Hepatocyte (in vitro differentiated cells): ENCODE measurements at regions not wholly inside any gene's neighbourhood (a gene's known extent, or its start where the extent isn't known, plus 50 kb on each side); places are given as distances from the start of the nearest gene placed in this dataset.
A peak's percentile ranks its signal among the peaks of the same experiment; 100 is the strongest.

Experiments used
- DNase-seq: peaks from one replicate; pipeline ENCODE4 v3.0.0-alpha.2; 2016; ENCODE audit warnings: low spot score
- H2AFZ ChIP-seq: fragments of 200-600 bp; sonication (generic); 2 replicates; pipeline ENCODE4 v1.6.0; 2016; ENCODE audit warnings: antibody characterized with exemption, mild to moderate bottlenecking
- H3K27ac ChIP-seq: fragments of 200-600 bp; sonication (generic); 2 replicates; pipeline ENCODE4 v1.5.1; 2016; ENCODE audit warnings: mild to moderate bottlenecking
- H3K27me3 ChIP-seq: fragments of 200-600 bp; sonication (generic); 2 replicates; pipeline ENCODE4 v1.6.1; 2016
- H3K36me3 ChIP-seq: fragments of 200-600 bp; sonication (generic); replicated peaks from 2 replicates; pipeline ENCODE4 v1.5.1; 2016; ENCODE audit warnings: low read depth; ENCODE audit not compliant: insufficient read depth
- H3K4me1 ChIP-seq: fragments of 200-600 bp; sonication (generic); 2 replicates; pipeline ENCODE4 v1.5.1; 2016; ENCODE audit warnings: mild to moderate bottlenecking, moderate library complexity; ENCODE audit not compliant: insufficient read depth
- H3K4me2 ChIP-seq: fragments of 200-600 bp; sonication (generic); 2 replicates; pipeline ENCODE4 v1.6.0; 2016
- H3K4me3 ChIP-seq: fragments of 200-600 bp; sonication (generic); 2 replicates; pipeline ENCODE4 v1.5.1; 2016; ENCODE audit warnings: mild to moderate bottlenecking
- H3K79me2 ChIP-seq: fragments of 200-600 bp; sonication (generic); 2 replicates; pipeline ENCODE4 v1.6.0; 2017; ENCODE audit warnings: mild to moderate bottlenecking
- H3K9me2 ChIP-seq: fragments of 200-600 bp; sonication (generic); replicated peaks from 2 replicates; pipeline ENCODE4 v1.6.0; 2017; ENCODE audit warnings: mild to moderate bottlenecking; ENCODE audit not compliant: insufficient read depth
- H3K9me3 ChIP-seq: fragments of 200-600 bp; sonication (generic); 2 replicates; pipeline ENCODE4 v1.5.1; 2016; ENCODE audit warnings: low read depth, mild to moderate bottlenecking
- H4K20me1 ChIP-seq: fragments of 200-600 bp; sonication (generic); 2 replicates; pipeline ENCODE4 v1.6.0; 2016; ENCODE audit warnings: mild to moderate bottlenecking; ENCODE audit not compliant: insufficient read depth, poor library complexity, severe bottlenecking
- EZH2 ChIP-seq: fragments of 200-600 bp; sonication (generic); IDR thresholded peaks from 2 replicates; pipeline ENCODE4 v1.6.1; 2016; ENCODE audit warnings: antibody characterized with exemption, mild to moderate bottlenecking, borderline replicate concordance
- EZH2phosphoT487 ChIP-seq: fragments of 200-600 bp; sonication (generic); IDR thresholded peaks from one replicate; pipeline ENCODE4 v1.6.1; 2018; ENCODE audit warnings: antibody characterized with exemption, mild to moderate bottlenecking, low read depth, moderate library complexity; ENCODE audit not compliant: unreplicated experiment, severe bottlenecking
- WGBS: methylation state at CpG from one replicate; pipeline ENCODE4 v1.1.6; 2016; ENCODE audit warnings: low lambda C conversion rate; ENCODE audit errors: missing lambda C conversion rate; 5-methylcytosine and 5-hydroxymethylcytosine counted together
- TF ChIP-seq, protein P1 (sequence below): fragments of 200-600 bp; sonication (generic); IDR thresholded peaks from 2 replicates; pipeline ENCODE4 v1.5.1; 2016; ENCODE audit warnings: antibody characterized with exemption, mild to moderate bottlenecking; ENCODE audit not compliant: poor library complexity

DNA sequence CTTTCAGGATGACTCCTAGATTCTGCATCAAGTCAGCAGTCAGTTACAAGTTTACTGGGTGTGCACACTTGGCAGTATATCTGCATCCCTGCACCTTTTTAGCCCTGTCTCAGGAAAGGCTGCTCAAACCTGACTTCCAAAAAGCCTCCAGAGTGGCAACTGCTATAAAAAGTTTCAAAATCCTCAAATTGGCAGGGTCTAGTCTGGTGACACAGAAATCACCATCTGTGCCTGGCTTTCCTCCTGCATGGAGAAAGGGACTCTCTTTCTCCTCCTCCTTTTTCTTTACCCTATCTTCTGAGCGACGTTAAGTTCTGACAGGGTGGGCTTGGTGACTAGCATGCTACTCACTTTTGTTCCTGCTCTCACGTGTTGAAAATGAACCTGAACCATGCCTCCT, 679.5 kb downstream of the C12orf50 start:
- Histone ChIP-seq H3K79me2 (no peaks in the 10 kb centered on the region), H3K4me1 (no peaks in the 10 kb centered on the region), H3K4me2 (no peak overlapping the region), H3K9me3 (no peaks in the 10 kb centered on the region), H4K20me1 (no peaks in the 10 kb centered on the region), H2AFZ (no peak overlapping the region), H3K36me3 (no peaks in the 10 kb centered on the region), H3K9me2 (no peaks in the 10 kb centered on the region), H3K27ac (no peak overlapping the region), H3K27me3 (no peaks in the 10 kb centered on the region), H3K4me3 (no peak overlapping the region)
- TF ChIP-seq, protein P1, sequence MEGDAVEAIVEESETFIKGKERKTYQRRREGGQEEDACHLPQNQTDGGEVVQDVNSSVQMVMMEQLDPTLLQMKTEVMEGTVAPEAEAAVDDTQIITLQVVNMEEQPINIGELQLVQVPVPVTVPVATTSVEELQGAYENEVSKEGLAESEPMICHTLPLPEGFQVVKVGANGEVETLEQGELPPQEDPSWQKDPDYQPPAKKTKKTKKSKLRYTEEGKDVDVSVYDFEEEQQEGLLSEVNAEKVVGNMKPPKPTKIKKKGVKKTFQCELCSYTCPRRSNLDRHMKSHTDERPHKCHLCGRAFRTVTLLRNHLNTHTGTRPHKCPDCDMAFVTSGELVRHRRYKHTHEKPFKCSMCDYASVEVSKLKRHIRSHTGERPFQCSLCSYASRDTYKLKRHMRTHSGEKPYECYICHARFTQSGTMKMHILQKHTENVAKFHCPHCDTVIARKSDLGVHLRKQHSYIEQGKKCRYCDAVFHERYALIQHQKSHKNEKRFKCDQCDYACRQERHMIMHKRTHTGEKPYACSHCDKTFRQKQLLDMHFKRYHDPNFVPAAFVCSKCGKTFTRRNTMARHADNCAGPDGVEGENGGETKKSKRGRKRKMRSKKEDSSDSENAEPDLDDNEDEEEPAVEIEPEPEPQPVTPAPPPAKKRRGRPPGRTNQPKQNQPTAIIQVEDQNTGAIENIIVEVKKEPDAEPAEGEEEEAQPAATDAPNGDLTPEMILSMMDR = no peak
- TF ChIP-seq EZH2 = no peak
- TF ChIP-seq EZH2phosphoT487 = no peak
- WGBS = 90% methylated on average over 3 of the region's 3 CpGs
- no peak for DNase-seq

DNA sequence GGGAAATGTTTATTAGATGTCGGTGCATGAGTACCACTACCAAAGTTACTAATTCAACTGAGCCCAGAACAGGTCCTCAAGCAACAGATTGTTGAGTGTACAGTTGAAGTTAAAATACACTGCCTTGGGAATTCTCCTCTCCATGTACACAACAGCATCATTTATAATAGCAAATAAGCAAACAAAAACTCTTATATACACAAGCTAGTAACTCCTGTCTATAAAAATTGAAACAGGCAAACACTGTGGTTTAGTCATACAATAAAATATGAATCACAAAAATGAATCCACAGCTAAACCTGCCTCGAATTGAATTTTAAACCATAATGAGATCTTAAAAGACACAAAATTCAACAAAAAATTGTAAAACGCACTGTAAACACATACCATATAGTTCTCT, 681.1 kb downstream of the C12orf50 start:
- H3K79me2 ChIP-seq = no peaks in the 10 kb centered on the region
- H4K20me1 ChIP-seq = no peaks in the 10 kb centered on the region
- WGBS = 84% methylated on average over 3 of the region's 3 CpGs
- H3K27me3 ChIP-seq = no peaks in the 10 kb centered on the region
- H3K4me3 ChIP-seq = no peak overlapping the region
- TF ChIP-seq EZH2 (no peak), EZH2phosphoT487 (no peak)
- TF ChIP-seq, protein P1 = no peak
- no peaks in the 10 kb centered on the region for H3K36me3 ChIP-seq
- no peaks in the 10 kb centered on the region for H3K4me1 ChIP-seq
- no peak overlapping the region for H3K27ac ChIP-seq
- DNase-seq = no peak
- no peak overlapping the region for H2AFZ ChIP-seq
- H3K9me3 ChIP-seq = no peaks in the 10 kb centered on the region
- no peaks in the 10 kb centered on the region for H3K9me2 ChIP-seq
- no peak overlapping the region for H3K4me2 ChIP-seq

DNA sequence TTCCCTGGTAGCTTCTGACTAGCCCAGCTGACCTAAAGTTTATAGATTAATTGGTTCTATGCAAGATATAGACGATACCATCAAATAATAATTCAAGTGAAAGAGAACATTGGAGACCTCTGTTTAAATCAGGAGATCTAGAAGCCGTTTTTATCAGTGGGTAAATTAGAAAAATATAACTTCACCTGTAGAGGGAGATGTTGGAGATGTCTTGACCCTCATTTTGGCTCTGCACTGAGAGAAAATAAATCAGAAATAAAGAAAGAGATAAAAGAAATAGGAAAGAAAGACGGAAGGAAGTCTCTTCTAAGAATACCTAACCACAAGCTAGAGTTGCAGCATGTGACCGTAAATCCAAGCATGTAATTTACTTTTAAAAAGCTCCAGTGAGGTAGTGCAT, 684.5 kb downstream of the C12orf50 start:
- Histone ChIP-seq H3K36me3 (no peaks in the 10 kb centered on the region), H3K4me3 (no peak overlapping the region), H2AFZ (no peak overlapping the region), H3K27me3 (no peaks in the 10 kb centered on the region), H3K9me3 (no peaks in the 10 kb centered on the region), H3K9me2 (no peaks in the 10 kb centered on the region), H3K4me2 (no peak overlapping the region), H3K79me2 (no peaks in the 10 kb centered on the region), H3K27ac (no peak overlapping the region), H3K4me1 (no peaks in the 10 kb centered on the region), H4K20me1 (no peaks in the 10 kb centered on the region)
- TF ChIP-seq EZH2 (no peak), EZH2phosphoT487 (no peak)
- TF ChIP-seq, protein P1 = peak; percentile 30
- 67% methylated on average over 4 of the region's 4 CpGs for WGBS
- DNase-seq = no peak

DNA sequence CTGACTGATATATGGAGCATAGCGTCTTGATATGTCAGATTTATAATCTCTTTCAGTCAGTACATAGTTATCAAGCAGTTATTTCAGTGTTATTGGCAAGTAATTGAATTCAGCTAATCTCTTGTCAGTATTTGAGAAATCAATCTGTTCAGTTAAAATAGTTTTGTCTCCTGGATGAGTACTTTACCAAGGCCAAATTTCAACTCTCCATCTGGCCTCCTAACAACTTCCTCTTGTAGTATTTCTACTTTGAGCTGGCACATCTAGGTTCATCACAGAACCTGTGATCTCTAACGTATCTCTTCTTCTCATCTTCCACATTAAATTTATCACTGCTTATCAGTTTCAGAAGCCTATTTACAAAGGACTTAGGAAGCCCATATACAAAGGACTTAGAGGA, 690.5 kb downstream of the C12orf50 start:
- Histone ChIP-seq H2AFZ (no peak overlapping the region), H3K9me2 (no peaks in the 10 kb centered on the region), H3K27me3 (no peaks in the 10 kb centered on the region), H3K4me2 (no peak overlapping the region), H3K27ac (no peak overlapping the region), H3K9me3 (no peaks in the 10 kb centered on the region), H4K20me1 (no peaks in the 10 kb centered on the region), H3K79me2 (no peaks in the 10 kb centered on the region), H3K36me3 (no peaks in the 10 kb centered on the region), H3K4me3 (no peak overlapping the region), H3K4me1 (no peaks in the 10 kb centered on the region)
- DNase-seq = no peak
- WGBS = 77% methylated on average over 2 of the region's 2 CpGs
- no peak for TF ChIP-seq EZH2
- TF ChIP-seq EZH2phosphoT487 = no peak
- TF ChIP-seq, protein P1 = no peak
